ENCODE measurements at regions not wholly inside any gene's neighbourhood (a gene's known extent, or its start where the extent isn't known, plus 50 kb on each side); places are given as distances from the start of the nearest gene placed in this dataset.

DNA sequence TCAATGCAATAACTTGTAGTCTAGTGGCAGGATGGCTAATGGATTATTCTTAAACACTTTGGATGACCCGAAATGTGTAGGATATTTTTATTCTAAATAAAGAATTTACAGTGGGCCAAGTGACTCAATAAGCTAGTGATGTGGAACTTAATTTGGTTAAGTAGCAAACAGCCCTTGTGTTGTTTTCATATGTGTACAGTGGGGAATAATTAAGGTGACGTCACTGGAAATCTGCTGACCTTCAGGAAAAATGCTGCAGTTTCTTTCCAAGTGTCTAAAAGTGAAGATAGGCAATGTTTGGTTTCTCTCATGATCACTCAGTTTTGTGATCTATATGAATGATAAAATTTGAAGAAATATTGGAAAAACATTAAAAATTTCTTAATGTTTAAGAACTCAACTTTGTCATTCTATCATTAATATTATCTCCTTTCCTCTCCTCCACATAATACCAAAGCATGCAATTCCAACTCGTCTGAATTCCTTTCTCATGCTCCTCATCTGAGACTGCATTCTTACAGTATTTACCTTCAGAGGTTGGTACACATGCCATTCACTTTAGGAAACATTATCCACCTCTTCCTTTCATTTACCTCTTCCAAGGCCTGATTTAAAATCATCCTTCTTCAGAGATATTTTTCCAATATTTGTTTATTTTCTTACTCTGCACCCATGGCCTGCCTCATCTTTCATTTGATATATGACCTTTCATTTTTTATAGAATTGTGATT is 414.6 kb upstream of the ARPP21 start:
- TF ChIP-seq, protein P1, sequence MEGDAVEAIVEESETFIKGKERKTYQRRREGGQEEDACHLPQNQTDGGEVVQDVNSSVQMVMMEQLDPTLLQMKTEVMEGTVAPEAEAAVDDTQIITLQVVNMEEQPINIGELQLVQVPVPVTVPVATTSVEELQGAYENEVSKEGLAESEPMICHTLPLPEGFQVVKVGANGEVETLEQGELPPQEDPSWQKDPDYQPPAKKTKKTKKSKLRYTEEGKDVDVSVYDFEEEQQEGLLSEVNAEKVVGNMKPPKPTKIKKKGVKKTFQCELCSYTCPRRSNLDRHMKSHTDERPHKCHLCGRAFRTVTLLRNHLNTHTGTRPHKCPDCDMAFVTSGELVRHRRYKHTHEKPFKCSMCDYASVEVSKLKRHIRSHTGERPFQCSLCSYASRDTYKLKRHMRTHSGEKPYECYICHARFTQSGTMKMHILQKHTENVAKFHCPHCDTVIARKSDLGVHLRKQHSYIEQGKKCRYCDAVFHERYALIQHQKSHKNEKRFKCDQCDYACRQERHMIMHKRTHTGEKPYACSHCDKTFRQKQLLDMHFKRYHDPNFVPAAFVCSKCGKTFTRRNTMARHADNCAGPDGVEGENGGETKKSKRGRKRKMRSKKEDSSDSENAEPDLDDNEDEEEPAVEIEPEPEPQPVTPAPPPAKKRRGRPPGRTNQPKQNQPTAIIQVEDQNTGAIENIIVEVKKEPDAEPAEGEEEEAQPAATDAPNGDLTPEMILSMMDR (IDR thresholded peaks at IDR 0.05; ENCODE audit: low read depth, low read length), result no peak
- no peak for TF ChIP-seq EZH2phosphoT487 (IDR thresholded peaks at IDR 0.05; ENCODE audit: low read depth)
